CD4-positive, alpha-beta T cell treated with Interleukin-15 for 1 hour (primary cell): ENCODE measurements at regions not wholly inside any gene's neighbourhood (a gene's known extent, or its start where the extent isn't known, plus 50 kb on each side); places are given as distances from the start of the nearest gene placed in this dataset.

Experiments used
- DNase-seq: peaks from one replicate; pipeline ENCODE4 v3.0.0-alpha.2; 2020

DNA sequence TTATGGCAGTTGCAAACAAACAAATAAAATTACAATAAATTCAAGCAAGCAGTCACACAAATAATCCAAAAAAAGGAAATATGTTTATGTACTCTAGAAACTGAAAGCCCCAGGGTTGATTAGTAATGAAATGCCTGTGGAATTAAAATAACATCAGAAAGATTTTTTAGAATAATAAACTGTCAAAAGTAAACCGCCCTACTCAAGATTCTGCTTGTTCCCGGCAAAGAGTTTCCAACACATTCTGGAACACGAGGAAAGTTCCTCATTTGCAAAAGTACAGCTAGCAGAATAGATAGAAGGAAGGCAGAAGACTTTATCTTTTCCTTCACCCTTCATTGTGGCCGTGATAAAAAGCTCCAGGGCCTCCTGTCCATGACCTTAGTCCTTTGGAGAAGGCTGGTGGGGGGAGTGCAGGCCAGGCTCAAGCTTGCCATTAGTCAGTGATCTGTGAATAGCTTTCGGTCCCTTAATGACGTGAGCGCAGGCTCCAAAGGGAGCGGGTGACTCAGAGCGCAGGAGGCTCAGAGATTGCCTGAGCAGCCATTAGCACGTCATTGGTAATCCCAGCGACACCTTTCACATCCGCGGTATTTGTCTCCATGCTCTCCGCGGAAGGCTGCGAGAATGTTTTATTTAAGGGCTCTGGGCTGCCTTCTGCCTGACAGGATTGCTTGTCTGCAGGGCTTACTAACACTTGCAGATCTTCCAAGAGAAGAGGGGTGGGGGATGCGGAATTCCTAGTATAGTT, 458.3 kb downstream of the METTL15 start:
- no peak for DNase-seq

- no peak for DNase-seq
Observed at GRCh38 chr11:28559492-28559891, 451.3 kb downstream of the METTL15 start.

GRCh38 chr11:28547321-28547741, 439.1 kb downstream of the METTL15 start:
- no peak for DNase-seq

- no peak for DNase-seq
Observed at GRCh38 chr11:28545536-28545935, 437.3 kb downstream of the METTL15 start.

DNA sequence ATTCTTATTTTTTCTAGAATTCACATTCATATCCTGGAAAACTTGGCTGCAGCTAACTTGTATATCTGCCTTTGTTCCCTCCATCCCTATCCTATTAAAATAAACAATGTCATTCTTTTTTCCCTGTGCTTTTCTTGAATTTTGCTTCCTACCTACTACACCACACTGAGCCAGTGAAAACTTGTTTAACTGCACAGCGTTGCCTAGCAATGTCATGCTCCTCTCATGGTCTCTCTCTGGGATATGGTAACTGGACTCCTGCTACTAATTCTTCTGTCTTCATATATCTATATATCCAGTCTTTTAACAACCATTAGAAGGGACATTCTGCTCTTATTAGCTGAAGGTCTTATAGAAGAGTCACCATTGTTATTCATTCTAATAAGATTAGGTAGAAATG, 434.4 kb downstream of the METTL15 start:
- no peak for DNase-seq

DNA sequence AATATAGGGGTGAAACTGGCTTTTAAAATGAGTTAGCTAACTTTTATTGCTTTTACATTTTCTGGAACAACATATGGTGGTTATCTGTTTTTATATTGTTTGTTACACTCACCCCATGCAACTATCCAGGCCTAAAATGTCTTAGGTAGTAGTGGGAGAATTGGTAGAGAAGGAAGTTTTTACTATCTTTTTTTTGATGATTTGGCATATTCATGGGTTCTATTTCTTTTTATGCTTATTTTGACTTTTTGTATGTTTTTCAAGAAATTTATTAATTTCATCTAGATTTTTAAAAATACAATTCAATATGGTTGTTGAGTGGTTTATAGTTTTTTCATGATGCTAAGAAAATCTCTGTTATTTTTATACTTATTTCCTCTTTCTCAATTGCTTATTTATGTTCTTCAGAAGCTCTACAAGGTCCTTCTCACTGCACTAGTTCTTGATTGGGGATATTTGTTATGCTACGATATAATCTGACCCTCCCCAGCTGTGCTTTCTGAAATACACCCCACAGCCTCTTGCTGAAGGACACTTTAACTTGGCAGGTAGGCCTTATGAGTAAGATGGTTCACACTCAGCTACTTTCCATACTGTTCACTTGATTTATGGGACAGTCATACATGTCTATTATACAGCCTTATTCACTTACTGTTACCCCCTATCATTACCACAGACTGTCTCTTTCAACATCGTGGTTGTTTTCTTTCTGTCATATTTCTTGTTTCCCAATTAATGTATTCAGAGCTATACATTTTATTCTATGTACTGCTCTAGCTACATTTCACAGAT, 431.2 kb downstream of the METTL15 start:
- no peak for DNase-seq

DNA sequence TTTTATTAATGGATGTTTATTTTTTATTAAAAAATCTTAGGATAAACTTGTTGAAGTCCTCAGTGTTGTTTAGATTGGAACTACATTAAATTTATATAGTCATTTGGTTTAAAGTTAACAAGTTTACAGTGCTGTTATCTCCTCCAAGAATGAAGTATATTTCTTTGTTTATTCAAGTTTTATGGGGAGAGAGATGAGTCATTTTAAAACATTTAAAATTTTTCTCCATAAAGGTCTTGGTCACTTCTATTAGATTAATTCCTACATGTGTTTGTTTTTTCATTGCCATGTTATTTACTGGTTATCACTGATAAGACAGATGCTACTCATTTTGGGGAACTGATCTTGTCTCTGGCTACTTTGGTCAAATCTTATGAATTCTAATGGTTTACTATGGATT, 429.6 kb downstream of the METTL15 start:
- DNase-seq: no peak

GRCh38 chr11:28536504-28537267, 428.5 kb downstream of the METTL15 start:
- DNase-seq: no peak

DNA sequence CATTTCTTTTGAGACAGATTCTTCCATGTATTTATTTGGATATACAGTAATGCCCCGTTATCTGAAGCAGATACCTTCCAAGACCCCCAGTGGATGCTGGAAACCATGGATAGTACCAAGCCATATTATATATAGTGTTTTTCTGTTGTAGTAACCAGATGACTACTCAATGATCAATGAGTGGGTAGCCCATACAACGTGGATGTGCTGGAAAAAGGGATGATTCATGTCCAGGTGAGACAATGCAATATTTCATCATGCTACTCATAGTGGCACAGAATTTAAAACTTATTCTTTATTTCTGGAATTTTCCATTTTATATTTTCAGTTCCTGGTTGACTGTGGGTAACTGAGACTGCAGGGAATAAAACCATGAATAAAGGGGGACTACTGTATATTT, 427.5 kb downstream of the METTL15 start:
- DNase-seq: no peak

DNA sequence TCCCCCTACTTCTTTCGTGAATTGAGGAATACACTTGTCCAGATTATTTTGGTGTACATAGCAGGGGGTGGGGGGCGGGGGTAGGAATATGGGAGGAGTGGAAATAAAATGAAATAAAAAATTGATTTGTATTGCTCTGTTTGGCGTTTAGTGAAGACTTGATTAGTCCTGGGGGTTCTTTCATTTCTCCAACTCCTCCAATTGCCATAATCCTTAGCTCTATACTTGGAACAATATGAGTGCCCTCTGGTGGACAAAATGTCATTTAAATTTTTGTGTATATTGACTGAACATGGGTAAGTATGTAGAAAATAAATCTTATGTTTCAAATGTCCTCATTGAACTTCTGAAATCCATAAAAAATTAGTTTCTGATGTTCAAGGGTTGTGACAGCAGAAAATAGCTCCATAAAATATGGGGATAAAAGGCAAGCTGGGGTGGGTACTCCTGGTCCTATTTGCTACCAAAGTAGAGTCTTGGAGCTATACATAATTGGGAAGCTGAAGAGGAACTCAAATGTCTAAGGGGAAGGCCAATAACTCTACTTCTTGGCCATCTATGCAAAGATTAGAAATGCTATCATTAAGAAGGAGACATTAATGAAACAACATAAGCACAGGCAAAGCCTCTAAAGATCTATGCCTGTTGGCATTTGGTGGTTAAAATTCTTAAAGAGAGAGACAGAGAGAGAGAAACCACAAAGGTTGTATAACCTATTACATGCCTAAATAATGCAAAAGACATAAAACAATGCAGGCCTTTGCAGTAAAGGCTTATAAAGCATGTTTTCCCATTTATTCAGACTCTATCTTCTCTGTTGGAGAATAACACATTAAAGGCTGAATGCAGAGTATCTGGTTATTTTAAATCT, 421.6 kb downstream of the METTL15 start:
- DNase-seq: no peak

DNA sequence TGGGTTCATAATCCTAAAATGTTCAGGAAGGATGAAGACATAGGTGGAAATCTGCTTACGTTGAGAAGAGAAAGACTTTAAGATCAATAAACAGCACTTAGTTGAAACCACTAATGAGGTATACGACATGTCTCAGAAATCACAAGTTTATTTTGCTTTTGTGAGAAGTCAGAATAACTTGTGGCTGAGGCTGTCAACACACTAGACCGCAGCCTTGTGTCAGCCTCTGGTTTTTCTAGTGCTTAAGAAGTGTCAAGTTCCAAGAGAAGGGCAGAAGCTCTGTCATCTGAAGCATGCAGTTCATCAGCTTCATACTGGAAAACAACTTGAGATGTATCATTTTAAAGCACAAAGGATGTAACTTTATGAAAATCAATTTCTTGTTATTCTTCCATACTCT, 420.9 kb downstream of the METTL15 start:
- no peak for DNase-seq

- no peak for DNase-seq
Observed at GRCh38 chr11:28528217-28528616, 420.0 kb downstream of the METTL15 start.

DNA sequence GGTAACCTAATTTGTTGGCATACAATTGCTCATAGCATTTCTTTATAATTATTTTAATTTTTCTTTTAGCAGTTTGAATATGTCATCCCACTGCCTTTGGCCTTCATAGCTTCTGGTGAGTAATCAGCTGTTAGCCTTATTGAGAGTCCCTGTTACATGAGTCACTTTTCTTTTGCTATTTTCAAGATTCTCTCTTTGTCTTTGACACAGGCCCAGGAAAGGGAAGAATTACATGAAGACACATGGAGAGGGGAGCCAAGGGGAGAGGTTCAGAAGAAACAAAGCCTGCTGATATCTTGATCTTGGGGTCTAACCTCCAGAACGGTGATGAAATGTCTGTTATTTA, 418.2 kb downstream of the METTL15 start:
- no peak for DNase-seq

DNA sequence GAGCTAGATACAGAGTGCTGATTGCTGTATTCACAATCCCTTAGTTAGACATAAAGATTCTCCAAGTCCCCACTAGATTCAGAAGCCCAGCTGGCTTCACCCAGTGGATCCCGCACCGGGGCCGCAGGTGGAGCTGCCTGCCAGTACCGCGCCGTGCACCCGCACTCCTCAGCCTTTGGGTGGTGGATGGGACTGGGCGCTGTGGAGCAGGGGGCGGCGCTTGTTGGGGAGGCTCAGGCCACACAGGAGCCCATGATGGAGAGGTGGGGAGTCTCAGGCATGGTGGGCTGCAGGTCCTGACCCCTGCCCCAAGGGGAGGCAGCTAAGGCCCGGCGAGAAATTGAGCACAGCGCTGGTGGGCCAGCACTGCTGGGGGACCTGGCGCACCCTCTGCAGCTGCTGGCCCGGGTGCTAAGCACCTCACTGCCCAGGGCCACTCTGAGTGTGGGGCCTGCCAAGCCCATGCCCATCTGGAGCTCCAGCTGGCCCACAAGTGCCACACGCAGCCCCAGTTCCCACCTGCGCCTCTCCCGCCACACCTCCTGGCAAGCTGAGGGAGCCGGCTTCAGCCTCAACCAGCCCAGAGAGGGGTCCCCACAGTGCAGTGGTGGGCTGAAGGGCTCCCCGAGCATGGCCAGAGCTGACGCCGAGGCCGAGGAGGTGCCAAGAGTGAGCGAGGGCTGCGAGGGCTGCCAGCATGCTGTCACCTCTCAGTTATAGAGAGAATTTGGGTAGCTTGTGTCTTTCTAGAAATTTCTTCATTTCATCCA, 417.6 kb downstream of the METTL15 start:
- no peak for DNase-seq

DNA sequence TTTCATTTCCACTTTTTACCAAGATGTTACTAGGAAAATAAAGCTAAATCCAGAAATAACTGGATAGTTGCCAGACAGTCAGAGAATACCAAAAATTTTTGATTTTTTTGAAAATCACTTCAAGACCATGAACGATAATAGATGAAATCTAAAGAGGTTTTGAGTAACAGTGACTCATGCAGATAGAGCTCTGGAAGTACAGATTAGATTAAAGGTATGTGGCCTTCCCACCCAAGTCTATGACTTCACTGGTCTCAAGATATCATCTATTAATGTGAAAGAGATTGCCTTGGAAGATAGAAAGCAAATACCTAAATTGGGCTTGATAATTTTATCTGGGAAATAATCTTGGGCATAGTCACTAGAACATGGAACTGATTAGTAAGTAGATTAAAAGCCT, 415.9 kb downstream of the METTL15 start:
- no peak for DNase-seq

DNA sequence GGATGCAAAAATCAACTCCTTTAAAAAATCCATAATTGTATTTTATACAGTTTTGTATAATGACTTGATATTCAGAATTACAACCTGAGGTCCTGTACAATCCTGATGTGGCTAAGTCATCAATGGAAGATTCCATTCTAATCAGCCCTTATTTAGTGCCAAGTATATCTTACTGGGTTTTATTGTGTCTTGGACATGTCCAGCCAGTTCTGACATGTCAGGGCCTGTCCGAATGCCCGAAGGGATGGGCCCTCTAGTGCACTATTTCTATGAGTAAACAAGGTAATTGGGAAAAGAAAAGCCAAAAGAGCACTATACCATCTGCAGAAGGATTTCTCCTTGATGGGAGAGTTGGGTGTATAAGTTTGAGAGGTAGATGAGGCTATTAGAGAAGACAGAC, 412.9 kb downstream of the METTL15 start:
- no peak for DNase-seq

DNA sequence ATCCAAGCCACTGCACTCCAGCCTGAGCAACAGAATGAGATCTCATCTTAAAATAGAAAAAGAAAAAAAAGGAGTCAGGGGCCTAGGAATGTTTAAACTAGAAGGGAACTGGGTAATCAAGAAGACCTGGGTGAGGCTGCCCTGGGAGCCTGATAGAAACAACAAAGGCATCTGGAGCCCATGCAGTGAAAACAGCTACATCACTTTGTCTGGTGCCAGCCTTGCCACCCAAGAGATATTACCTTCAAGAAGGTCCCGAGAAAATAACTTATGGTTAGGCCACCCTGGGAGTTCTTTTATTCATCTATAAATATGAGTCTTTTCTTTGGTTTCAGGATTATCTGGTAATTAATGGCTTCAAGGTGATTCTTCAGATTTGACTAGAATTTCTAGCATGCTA, 412.1 kb downstream of the METTL15 start:
- no peak for DNase-seq

GRCh38 chr11:28518825-28519224, 410.6 kb downstream of the METTL15 start:
- DNase-seq: no peak

DNA sequence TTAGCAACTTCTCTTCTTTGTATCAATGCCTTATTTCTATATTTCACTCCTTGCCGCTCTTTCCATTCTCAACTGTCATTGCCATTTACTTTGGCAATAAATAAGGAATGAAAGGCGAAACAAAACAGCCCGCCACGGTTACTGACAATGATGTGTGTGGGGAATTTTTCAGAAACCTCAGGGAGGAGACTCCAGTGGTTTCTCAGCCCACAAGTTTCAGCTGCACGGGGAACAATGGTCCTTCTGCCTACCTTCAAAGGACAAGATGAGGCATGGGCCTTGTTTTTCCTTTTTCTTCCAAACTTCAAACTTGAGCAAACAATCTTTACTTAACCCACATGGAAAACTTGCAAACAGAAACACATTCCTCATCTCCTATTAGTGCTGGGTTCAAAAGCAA, 409.4 kb downstream of the METTL15 start:
- DNase-seq: no peak

DNA sequence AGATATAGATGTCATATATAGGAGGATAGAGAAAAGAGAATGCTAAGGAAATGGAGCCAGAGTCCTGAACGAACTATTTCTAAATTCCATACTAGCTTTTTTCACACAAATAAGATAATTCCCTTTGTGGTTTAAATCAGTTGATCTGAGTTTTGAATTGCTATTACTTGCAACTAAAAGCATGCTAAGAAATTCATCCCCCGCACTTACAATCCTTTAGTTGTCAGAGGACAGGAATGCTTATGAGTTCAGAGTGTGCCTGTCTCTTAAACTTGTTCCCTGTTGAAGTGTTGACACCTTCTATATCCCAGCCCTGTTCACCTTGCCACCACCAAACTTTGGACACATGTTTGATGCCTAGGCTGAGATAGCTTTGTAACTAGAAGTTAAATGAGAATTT, 406.2 kb downstream of the METTL15 start:
- no peak for DNase-seq

DNA sequence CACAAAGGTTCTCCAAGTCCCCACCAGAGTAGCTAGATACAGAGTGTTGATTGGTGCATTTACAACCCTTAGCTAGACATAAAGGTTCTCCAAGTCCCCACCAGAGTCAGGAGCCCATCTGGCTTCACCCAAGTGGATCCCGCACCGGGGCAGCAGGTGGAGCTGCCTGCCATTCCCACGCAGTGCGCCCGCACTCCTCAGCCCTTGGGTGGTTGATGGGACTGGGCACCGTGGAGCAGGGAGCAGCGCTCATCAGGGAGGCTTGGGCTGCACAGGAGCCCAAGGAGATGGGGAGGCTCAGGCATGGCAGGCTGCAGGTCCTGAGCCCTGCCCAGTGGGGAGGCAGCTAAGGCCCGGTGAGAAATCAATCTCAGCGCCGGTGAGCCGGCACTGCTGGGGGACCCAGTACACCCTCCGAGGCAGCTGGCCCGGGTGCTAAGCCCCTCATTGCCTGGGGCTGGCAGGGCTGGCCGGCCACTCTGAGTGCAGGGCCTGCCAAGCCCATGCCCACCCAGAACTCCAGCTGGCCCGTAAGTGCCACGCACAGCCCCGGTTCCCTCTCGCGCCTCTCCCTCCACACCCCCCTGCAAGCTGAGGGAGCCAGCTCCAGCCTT, 404.1 kb downstream of the METTL15 start:
- DNase-seq: no peak

DNA sequence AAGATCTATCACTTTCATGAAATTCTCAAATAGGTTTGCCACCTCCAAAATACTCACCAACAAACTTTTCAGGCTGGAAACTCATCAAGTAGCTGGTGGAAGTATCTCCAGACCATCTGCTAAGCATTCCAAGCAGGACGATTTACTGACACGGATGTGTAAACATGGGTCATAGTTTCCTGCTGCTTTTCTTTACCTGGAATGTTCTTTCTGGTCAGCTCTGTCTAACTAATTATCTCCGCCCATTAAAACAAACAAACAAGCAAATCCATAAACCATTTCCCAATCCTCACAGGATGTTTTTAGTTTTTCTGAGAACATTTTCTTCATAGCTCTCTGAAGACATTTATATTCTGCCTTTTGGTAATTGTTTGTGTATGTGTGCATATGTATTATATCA, 397.0 kb downstream of the METTL15 start:
- no peak for DNase-seq
